NCI-H748 (cell line): ENCODE measurements at regions not wholly inside any gene's neighbourhood (a gene's known extent, or its start where the extent isn't known, plus 50 kb on each side); places are given as distances from the start of the nearest gene placed in this dataset.
"Not testable (repeated sequence)": the region's sequence is repeated elsewhere in the genome, so short reads cannot be mapped to it uniquely, and the experiment has no call there.

Source experiments
- DNase-seq: peaks from one replicate; lab custom pipeline; 2025; ENCODE audit not compliant: unreplicated experiment; lab: John Stamatoyannopoulos, UW

GRCh38 chr3:35849496-35849895 is 210.2 kb downstream of the ARPP21 start:
- DNase-seq: no peak

- no peak for DNase-seq
Measured at GRCh38 chr3:35849963-35850362, 210.6 kb downstream of the ARPP21 start.

DNA sequence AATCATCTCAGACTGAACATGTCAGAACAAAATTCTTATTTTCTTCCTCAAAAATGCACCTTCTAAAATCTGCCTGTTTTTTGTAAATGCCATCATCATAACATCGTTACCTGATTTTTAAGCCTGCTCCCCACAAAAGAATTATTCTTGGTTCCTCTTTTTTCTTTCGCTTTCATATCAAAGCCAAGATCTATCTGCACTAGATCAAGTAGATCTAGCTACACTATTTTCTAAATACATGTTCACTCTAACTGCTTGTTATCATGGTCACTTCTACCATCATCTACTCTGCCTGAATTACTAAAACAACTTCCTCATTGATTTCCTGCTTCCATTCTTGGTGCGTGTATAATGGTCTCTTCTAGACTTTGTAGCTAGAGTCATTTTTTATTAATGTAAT is 217.7 kb downstream of the ARPP21 start:
- DNase-seq: no peak

- DNase-seq: no peak
Measured at GRCh38 chr3:35862057-35862456, 222.7 kb downstream of the ARPP21 start.

DNA sequence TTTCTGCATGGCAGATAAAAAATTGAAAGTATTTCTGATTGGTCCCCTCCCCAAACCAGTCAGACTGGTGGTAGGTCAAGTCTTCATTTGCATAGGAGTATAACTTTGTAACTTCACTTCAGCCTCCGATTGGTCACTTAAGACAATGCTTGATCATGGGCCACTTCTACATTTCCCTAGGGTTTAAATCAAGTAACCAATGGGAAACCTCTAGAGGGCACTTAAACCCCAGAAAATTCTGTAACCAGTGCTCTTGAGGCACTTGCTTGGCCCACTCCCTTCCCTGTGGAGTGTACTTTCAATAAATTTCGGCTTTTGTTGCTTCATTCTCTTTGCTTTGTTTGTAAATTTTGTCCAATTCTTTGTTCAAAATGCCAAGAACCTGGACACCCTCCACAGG is 225.5 kb downstream of the ARPP21 start:
- no peak for DNase-seq

DNA sequence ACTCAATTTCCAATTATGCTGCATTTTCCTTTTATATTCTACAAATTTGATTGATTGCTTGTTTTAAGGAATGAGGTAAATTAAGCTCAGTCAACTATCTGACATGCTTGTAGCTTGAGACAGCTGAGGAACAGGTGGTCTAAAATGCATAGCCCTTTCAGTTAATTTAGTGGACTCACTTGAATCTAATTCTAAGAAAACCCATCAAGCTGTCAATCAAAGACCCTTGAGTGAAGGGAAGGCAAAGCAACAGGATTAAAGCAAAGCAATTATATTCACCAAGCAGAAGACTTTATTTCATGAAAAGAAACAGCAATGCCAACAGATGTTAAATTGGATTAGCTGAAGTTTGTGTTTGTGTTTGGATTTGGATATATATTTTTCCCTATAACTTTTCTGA is 228.5 kb downstream of the ARPP21 start:
- DNase-seq: no peak

GRCh38 chr3:35871009-35871408 is 231.7 kb downstream of the ARPP21 start:
- DNase-seq: no peak

DNA sequence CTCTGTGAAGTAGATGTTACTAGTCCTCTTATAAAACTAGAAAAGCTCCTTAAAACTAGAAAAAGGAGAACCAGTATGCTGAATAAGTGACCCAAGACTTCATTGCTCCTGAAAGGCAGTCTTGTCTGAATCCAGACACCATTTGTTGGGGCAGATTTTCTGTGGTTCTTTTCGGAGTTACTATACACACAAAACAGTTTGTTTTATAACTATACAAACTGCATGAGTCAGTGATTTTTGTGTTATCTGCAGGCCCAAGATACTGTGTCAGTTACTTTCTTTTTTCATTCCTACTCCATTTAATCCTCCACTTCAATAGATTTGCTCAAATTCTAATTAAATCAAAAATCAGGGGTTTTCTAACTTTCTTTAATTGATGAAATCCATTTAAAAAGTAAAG is 244.6 kb downstream of the ARPP21 start:
- DNase-seq: no peak

DNA sequence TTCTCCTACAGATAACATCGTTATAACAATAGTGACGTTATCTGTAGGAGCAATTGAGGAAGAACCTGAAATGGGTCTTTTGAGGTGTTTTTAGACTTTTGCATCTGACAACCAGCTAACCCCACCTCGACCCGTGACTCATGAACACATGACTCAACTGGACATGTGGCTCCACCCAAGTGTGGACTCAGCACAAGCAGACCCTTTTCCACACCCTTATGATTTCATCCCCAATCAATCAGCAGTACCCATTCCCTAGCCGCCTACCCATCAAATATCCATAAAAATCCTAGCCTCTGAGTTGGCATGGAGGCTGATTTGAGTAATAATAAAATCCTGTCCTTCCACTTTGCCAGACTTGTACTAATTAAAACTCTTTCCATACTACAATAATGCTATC is 255.4 kb downstream of the ARPP21 start:
- DNase-seq: no peak

- no peak for DNase-seq
Measured at GRCh38 chr3:35899245-35899644, 259.9 kb downstream of the ARPP21 start.

DNA sequence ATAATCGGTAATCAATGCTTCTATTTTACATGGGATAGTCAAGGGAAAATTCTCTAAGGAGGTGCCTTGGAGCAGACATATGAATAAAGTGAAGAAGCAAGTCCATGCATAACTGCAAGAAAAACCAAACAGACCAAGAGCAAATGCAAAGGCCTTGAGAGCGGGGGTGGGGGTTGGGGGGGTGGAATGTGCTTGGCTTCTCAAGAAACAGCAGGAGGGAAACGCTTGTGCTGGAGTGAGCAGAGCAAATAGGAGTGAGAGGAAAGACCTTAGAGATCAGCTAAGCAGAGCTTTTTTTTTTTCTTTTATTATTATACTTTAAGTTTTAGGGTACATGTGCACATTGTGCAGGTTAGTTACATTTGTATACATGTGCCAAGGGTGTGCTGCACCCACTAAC is 260.8 kb downstream of the ARPP21 start:
- DNase-seq: no peak

DNA sequence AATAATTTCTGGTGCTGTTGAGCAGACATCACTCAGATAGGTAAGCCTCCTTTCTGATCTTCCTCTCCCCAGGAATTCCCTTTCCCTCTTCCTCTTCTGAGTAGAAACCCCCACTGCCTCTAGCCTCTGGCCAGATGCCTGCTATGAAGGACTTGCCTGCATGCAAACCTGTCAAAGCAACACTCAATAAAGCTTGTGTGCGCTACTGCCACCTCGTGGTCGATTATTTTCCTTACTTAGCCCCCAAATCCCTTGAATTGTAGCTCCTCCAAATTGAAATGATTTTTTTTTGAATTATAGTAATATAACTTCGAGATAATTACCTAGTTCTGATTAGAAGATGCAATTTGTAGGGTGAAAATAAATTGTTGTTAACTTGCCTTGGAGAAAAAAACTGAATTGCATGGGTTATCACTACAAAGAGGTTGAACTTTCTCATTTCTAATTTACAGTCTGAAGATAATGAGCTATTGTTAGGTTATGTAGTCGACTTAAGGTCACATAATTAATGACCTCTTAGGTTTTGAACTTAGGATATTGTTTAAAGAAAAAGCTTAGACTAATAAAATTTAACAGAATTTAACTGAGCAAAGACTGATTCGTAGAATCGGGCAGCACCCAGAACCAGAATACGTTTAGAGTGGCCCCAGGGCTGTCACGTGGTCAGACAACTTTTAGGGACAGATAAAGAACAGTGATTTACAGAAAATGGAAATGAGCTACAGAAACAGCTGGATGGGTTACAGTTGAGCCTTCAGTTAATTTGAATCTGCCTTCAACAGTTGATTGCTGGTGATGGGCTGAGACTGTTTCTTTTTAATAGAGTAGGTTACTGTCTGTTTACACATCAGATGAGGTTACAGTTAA is 269.3 kb downstream of the ARPP21 start:
- DNase-seq: peak; percentile 54

DNA sequence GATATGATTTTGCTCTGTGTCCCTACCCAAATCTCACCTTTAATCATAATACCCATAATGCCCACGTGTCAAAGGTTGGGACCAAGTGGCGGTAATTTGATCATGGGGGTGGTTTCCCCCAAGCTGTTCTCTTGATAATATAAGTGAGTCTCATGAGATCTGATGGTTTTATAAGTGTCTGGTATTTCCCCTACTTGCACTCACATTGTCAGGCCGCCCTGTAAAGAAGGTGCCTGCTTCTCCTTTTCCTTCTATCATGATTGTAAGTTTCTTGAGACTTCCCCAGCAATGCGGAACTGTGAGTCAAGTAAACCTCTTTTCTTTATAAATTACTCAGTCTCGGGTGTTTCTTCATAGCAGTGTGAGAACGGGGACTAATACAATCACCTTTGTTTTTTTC is 279.8 kb downstream of the ARPP21 start:
- no peak for DNase-seq

DNA sequence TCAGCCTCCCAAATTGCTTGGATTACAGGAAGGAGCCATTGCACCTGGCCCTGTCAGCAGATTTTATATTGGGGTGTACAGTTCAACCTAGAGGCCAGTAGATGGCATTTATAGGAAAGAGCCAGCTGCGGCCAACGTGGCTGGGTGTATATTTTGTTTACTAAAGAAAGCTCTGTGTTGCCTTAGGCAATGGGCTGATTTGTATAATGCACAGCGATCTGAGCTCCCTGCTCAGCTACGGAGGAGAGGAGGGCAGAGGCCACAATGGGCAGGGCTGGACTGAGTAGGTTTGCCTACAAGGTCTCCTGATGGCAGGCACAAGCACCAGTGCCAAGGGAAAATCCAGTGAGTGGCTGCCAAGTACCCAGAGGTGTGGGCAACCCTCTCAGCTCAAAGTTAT is 282.4 kb downstream of the ARPP21 start:
- no peak for DNase-seq

GRCh38 chr3:35924070-35924469 is 284.7 kb downstream of the ARPP21 start:
- not testable (repeated sequence) for DNase-seq

GRCh38 chr3:35927441-35927840 is 288.1 kb downstream of the ARPP21 start:
- no peak for DNase-seq

DNA sequence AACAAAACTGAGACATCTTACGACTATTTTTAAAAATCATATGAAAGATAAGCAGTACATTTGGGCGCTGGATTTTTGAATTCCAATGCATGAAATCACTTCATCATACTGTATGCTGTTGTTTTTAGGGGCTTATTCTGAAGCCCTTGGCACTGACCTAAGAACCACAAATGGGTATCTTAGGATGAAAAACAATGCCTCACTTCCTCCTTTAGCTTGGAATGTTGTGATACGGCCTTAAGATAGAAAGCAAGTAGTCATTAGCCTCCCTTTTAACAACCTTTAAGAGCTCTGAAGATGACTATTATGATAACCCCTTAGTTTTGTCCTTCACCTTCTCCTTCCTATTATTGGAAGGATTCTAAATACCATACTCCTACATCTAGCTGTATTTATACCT is 289.8 kb downstream of the ARPP21 start:
- no peak for DNase-seq

DNA sequence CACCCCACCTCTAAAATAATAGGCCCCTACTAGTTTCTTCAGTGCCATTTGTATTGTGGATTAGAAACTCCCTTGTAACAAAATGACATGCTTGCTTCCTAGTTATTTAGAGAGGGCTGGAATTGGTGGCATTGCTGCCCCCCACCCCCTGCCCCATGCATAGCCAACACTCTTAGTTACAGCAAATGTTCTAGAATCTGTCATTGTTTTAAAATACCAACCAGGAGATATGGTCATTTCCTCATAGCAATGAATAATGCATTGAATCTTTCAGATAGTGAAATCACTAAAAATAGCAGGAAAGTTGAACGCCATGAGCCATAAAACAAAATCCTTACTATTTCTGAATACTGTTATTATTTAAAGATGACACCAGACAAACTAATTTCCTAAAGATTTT is 292.5 kb downstream of the ARPP21 start:
- DNase-seq: no peak

DNA sequence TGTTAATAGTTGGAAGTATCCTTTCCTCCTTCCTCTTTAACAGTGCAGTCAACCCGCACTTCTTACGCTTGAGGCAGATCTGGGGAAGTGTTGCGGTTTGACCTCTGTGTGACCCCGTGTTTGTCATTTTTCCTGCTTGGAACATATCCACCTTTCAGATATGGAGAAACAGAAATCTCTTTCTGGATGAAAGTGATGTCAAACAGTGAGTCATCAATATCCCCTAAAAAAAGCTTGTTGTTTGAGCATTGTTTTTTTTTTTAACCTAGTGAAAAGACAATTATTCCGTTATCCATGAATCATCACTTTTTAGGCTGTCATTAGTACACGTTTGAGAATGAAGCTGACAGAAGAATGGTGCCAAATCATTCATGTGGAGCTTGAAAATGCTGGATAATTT is 293.7 kb downstream of the ARPP21 start:
- DNase-seq: no peak

DNA sequence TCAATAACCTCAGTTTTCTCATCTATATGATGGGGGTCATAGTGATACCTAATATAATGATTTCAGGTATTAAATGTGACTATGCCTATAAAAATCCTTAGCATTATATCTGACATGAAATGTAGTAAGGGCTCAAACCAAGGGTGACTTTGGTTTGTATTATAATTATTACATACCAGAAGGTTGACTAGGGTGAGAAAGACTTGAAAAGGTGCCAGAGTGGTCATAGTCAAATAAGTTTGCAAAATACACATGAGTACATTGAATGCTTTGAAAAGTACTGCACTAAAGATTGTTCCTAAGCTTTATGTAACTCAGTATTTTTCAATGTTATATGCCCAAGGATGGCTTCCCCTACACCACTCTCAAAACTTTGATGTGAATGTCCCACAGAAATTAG is 297.2 kb downstream of the ARPP21 start:
- DNase-seq: no peak

DNA sequence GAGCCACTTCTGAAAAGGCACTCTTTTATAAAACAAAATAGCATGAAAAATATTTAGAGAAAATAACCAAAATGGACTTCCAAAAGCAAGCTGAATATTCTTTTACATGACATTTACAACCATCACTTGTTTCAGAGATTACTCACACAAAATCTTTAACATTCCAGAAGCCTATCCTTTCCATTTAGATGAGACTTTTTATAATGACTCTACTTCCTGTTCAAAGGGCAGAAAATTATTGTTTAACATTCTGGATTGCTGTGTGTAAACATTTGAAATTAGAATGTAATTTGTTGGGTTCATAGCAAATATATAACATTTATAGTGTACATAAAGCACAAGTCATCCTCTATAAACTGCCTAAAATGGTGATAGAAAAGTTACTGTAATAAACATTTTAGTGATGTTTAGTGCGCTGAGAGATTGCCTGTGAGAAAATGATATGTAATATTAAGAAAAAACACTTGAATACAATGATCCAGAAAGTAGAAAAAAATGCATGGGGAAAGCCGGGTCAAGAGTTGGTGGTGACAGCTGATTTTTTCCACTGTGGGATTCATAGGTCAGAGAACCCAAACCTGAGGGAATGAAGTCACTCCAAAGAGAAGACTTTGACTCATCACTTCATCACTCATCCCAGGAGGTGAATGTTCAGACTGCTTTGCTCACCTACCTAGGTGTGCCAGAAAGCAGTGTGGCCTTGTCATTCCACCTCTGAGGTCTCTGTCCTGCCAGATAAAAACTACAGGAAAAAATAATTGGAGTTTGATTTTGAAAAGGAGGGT is 305.8 kb downstream of the ARPP21 start:
- DNase-seq: no peak

DNA sequence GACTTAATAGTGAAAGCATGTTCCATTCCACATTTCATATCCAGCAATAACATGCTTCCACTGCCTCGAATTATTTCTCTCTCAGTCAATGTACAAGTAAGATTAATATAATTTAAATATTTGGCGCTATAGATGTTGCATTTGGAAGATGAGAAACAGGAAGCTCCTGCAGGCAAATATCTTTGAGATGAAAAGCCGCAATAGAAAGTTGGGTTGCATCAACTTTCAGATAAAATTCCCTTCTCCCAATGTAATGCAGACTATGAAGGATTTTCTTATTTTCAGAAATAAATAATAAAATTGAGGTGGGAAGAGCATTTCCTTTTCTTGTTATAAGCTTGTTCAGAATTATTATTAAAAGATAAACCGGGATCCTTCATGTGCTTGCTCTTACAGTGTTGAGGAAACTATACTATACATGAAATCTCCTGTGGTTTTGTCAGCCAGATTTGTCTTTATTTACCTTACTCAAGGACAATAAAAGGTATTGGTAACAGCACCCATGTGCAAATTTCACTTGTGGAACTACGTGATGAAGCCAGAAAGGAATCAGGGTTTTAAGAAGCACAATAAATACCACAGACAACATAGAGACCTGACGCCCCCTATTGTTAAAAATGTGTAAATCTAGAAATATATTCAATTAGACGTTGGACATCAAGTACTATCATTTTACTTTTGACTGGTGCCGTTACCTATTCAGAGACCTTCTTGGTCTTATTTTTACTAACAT is 307.0 kb downstream of the ARPP21 start:
- peak; percentile 19 for DNase-seq
